ENCODE measurements at regions not wholly inside any gene's neighbourhood (a gene's known extent, or its start where the extent isn't known, plus 50 kb on each side); places are given as distances from the start of the nearest gene placed in this dataset.

GRCh38 chr5:88144219-88145001, 124.2 kb downstream of the TMEM161B start:
- peak; percentile 7 for DNase-seq

GRCh38 chr5:88143693-88144218, 124.9 kb downstream of the TMEM161B start:
- no peak for DNase-seq

- DNase-seq: no peak
These were observed 125.6 kb downstream of the TMEM161B start for GRCh38 chr5:88142886-88143692.

DNA sequence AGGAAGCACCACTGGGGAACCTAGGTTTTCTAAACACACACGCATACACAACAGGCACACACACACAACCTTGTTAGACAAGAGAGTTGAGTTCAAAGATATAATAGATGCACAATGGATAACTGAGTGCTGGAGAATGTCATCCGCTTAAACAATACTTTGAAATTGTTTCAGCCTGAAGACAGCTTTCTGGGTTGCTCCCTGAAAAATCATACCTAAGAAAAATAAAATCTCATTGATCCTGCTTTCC, 126.1 kb downstream of the TMEM161B start:
- DNase-seq: no peak

- peak; percentile 89 for DNase-seq
These were observed 127.5 kb downstream of the TMEM161B start for GRCh38 chr5:88140856-88141752.

DNA sequence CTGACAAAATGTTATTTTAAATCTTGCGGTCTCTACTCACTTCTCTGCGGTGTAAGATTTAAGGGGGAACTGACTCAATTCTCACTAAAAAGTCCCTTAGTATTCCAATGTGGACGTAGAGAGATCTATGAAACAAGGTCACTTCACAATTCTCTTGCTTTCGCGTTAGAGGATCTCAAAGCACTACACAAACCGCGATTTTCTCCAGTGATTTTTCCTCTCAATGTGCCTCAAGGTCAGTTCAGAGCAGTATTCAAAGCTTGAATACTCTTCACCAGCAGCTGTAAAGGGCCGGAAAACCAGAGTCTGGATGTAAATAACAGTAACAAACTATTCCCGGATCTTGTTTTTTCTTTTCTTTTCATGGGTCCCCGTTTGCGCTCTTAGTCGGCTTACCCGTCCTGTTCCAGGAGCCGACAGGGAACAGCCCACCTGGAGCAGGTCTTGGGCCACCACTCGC, 128.2 kb downstream of the TMEM161B start:
- no peak for DNase-seq

- no peak for DNase-seq
These were observed 138.3 kb downstream of the TMEM161B start for GRCh38 chr5:88130211-88130815.

- no peak for DNase-seq
These were observed 139.8 kb downstream of the TMEM161B start for GRCh38 chr5:88128813-88129212.

GRCh38 chr5:88119535-88120125, 149.0 kb downstream of the TMEM161B start:
- no peak for DNase-seq

GRCh38 chr5:88118179-88118578, 150.5 kb downstream of the TMEM161B start:
- DNase-seq: no peak

GRCh38 chr5:88117546-88117945, 151.1 kb downstream of the TMEM161B start:
- no peak for DNase-seq

DNA sequence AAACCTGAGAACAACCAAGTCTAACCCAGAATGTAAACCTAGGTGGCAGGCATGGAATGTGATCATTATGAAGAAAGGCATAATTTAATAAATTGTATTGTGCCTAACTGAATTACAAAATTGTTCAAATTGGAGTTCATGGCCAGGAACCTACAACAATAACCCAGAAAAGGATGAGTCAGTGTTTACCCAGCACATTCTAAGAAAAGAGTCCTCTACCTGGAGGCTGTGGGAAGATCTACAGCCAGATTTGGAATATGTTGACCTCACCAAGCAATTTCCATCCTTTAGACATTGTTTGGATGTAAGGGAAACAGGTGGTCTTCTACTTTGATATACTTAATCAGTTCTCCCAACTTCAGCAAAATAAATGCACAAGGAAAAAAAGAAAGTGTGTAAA, 152.2 kb downstream of the TMEM161B start:
- no peak for DNase-seq

- DNase-seq: no peak
These were observed 153.4 kb downstream of the TMEM161B start for GRCh38 chr5:88115211-88115610.

GRCh38 chr5:88113429-88113828, 155.2 kb downstream of the TMEM161B start:
- DNase-seq: no peak

DNA sequence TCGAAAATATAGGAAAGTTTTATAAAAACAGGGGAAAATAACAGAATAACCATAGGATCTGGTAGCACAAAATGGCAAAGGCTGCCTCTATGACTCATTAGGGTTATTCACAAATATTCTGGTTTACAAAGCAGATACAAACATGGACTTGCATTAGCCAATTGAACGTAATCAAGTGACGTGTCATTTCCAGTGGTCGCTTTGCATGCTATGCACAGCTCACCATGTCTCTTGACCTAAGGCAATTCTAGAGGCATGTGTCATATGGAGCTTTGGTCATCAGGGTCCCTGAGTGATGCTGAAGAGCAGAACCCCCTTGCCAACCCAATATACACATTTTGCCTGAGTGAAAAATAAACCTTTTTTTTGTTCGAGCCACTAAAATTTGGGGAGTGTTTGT, 158.8 kb downstream of the TMEM161B start:
- DNase-seq: no peak

DNA sequence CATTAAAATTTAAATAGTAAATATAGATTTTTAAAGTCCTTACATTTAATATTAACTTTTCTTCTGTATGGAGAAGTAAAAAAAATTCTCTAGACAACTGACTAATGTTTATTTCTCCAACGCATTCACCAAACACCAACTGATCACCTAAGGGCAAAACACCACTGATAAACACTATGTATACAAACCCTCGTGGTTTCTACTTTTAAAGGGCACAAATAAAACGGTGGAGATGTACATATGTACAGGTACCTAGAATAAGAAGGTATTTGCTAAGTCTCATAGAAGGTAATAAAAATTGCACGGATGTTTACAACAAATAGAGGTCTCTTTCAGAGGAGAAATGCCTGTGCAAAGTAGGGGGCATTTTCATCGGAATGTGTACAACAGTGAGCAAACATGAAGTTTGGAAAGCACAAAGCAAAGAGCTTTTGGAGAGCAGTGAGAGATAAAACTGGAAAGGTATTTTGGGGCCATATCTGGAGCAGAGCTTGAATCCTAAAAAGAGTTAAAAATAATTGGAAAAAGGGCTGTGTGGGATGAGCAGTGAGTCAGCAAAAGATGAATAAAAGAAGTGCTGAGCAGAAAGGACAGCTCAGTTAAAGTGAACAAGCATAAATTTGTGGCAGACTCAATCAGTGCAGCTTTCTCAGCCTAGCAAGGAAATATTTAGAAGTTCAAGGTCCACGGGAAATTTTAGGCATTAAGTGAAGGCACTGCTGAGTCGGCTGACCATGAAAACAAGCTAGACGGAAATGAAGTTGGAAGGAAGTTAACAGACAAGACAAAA, 160.0 kb downstream of the TMEM161B start:
- no peak for DNase-seq

- no peak for DNase-seq
These were observed 173.6 kb downstream of the TMEM161B start for GRCh38 chr5:88094906-88095496.

DNA sequence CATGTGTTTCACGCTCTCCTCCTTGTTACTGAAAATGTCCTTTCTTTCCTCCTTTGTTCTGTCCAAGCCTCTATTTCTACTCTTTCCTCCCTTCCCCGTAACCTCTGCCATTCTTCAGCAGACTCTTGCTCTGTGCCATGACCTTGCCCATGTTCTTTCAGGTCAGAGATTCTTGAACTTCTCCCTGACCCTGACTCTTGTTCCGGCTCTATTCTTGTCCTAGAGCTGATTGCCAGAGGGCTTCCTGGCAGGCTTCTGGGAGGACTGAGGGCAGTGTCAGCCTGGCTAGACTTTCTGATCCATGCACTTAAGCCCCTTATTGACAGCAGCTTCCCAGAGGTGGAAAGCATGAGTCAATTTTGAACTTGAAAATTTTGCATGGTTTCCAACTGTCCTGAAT, 174.2 kb downstream of the TMEM161B start:
- no peak for DNase-seq

DNA sequence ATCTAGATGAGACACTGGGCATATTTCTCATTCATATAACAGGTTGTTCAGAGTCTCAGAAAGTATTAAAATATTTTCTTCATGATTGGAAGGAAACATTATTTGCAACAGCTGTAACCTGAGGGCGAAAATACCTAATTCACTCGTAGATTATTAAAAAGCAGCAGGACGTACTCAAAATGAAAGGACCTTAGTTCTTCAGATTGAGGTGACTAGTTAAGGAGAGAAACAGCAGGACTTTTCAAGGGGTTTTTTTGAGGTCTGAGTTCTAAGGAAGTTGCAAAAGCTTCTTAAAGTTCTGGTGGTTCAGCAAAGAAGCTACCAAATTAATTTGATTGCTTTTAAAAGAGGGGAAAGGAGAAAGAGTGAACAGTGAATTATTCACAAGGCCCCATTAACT, 174.9 kb downstream of the TMEM161B start:
- DNase-seq: no peak

- no peak for DNase-seq
These were observed 175.6 kb downstream of the TMEM161B start for GRCh38 chr5:88092958-88093605.

All from activated CD4-positive, alpha-beta T cell treated with anti-CD3 and anti-CD28 coated beads for 48 hours (primary cell).